NCI-H526 (cell line): ENCODE measurements at regions not wholly inside any gene's neighbourhood (a gene's known extent, or its start where the extent isn't known, plus 50 kb on each side); places are given as distances from the start of the nearest gene placed in this dataset.
"Not testable (repeated sequence)": the region's sequence is repeated elsewhere in the genome, so short reads cannot be mapped to it uniquely, and the experiment has no call there.

Experiments
- DNase-seq, 2 experiments: peaks; one replicate each; lab custom pipeline; 2025; lab: John Stamatoyannopoulos, UW

GRCh38 chr5:106986006-106986405 is 684.7 kb downstream of the EFNA5 start:
- DNase-seq, result no peak

GRCh38 chr5:106985174-106985573 is 685.6 kb downstream of the EFNA5 start:
- no peak for DNase-seq

GRCh38 chr5:106979178-106979577 is 691.6 kb downstream of the EFNA5 start:
- not testable (repeated sequence) for DNase-seq

- DNase-seq, result not testable (repeated sequence)
Observed at GRCh38 chr5:106978582-106979165, 692.1 kb downstream of the EFNA5 start.

GRCh38 chr5:106976363-106976762 is 694.4 kb downstream of the EFNA5 start:
- no peak for DNase-seq

GRCh38 chr5:106974272-106974671 is 696.5 kb downstream of the EFNA5 start:
- DNase-seq, result no peak

- no peak for DNase-seq
Observed at GRCh38 chr5:106966686-106967315, 703.9 kb downstream of the EFNA5 start.

GRCh38 chr5:106964132-106964531 is 706.6 kb downstream of the EFNA5 start:
- DNase-seq, result peak in 1 of 2 experiments; percentile 35

GRCh38 chr5:106963630-106964029 is 707.1 kb downstream of the EFNA5 start:
- peak; percentile 45 to 54 for DNase-seq

GRCh38 chr5:106962464-106963230 is 708.1 kb downstream of the EFNA5 start:
- no peak for DNase-seq

- no peak for DNase-seq
Observed at GRCh38 chr5:106959387-106959786, 711.4 kb downstream of the EFNA5 start.

- no peak for DNase-seq
Observed at GRCh38 chr5:106957336-106957735, 713.4 kb downstream of the EFNA5 start.

GRCh38 chr5:106956886-106957285 is 713.9 kb downstream of the EFNA5 start:
- DNase-seq, result no peak

GRCh38 chr5:106956187-106956586 is 714.5 kb downstream of the EFNA5 start:
- no peak for DNase-seq

- DNase-seq, result no peak
Observed at GRCh38 chr5:106940986-106941385, 729.8 kb downstream of the EFNA5 start.

- DNase-seq, result no peak
Observed at GRCh38 chr5:106940301-106940846, 730.4 kb downstream of the EFNA5 start.

- DNase-seq, result no peak
Observed at GRCh38 chr5:106923409-106923808, 747.3 kb downstream of the EFNA5 start.

GRCh38 chr5:106921567-106921966 is 749.2 kb downstream of the EFNA5 start:
- no peak for DNase-seq

GRCh38 chr5:106910486-106910885 is 760.3 kb downstream of the EFNA5 start:
- DNase-seq, result no peak

- no peak for DNase-seq
Observed at GRCh38 chr5:106909716-106910115, 761.0 kb downstream of the EFNA5 start.

GRCh38 chr5:106907979-106908378 is 762.8 kb downstream of the EFNA5 start:
- peak; percentile 25 to 38 for DNase-seq

GRCh38 chr5:106906199-106906598 is 764.5 kb downstream of the EFNA5 start:
- DNase-seq, result no peak

- DNase-seq, result no peak
Observed at GRCh38 chr5:106894964-106895363, 775.8 kb downstream of the EFNA5 start.
